ENCODE measurements at regions not wholly inside any gene's neighbourhood (a gene's known extent, or its start where the extent isn't known, plus 50 kb on each side); places are given as distances from the start of the nearest gene placed in this dataset.
"Not testable (repeated sequence)": the region's sequence is repeated elsewhere in the genome, so short reads cannot be mapped to it uniquely, and the experiment has no call there.

DNA sequence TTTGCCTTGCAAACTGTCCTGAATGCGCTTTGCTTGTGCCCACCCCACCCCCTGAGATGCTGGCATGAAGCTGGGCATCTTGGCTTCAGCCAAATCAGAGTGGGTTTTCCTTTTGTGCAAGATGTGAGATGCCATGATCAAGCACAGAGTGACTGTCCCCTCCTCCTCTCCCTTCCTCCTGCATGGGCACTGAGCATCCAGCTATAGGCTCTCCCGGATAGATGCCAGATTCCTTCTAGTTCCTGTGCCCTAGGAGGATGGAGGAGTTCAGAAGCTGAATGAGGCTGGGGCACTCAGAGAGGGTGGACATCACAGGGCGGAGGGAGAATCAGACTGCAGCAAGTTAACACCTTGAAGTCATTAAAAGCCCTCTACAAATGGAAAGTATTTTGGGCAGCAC is 384.1 kb upstream of the CCL2 start:
- no peak for DNase-seq (ENCODE audit: low spot score)
- TF ChIP-seq, protein P1, sequence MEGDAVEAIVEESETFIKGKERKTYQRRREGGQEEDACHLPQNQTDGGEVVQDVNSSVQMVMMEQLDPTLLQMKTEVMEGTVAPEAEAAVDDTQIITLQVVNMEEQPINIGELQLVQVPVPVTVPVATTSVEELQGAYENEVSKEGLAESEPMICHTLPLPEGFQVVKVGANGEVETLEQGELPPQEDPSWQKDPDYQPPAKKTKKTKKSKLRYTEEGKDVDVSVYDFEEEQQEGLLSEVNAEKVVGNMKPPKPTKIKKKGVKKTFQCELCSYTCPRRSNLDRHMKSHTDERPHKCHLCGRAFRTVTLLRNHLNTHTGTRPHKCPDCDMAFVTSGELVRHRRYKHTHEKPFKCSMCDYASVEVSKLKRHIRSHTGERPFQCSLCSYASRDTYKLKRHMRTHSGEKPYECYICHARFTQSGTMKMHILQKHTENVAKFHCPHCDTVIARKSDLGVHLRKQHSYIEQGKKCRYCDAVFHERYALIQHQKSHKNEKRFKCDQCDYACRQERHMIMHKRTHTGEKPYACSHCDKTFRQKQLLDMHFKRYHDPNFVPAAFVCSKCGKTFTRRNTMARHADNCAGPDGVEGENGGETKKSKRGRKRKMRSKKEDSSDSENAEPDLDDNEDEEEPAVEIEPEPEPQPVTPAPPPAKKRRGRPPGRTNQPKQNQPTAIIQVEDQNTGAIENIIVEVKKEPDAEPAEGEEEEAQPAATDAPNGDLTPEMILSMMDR (IDR thresholded peaks at IDR 0.05; ENCODE audit: extremely low read depth, missing control alignments) = no peak

DNA sequence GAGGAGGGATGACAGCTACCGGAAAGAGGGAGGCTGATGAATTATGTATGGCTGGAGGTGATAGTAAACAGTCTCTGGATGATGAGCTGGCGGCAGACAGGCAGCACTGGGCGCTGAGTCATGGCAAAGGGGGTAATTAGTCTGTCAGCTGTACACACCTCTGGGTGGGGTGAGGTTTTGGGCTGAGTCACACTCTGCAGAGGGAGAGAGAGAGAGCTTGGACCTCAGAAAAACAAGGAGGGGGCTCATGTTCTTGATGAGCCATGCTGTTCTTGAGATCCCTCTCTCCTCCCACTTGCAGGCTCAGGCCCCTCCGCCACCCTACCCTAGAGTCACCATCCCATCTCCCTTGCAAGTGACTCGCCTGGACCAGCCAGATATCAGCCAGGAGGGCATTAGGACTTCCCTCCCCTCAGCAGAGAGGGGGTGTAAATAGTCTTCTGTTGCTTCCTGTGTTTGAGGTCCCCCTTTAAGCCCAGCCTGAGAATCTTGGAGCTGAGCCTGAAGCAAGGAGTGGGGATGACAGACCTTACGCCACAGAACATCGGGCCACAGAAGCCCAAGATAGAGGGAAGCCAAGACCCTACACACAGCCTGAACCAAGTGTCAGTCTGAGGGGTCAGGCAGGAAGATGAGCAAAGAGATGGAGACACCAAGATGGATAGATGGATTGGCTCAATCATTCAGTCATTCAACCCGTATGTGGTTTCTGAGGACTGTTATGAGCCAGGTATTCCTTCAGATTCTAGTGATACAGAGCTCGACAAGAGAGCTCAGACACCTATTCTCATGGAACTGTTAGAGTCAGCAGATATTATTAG is 383.2 kb upstream of the CCL2 start:
- TF ChIP-seq, protein P1 (IDR thresholded peaks at IDR 0.05; ENCODE audit: extremely low read depth, missing control alignments) = no peak
- no peak for DNase-seq (ENCODE audit: low spot score)

DNA sequence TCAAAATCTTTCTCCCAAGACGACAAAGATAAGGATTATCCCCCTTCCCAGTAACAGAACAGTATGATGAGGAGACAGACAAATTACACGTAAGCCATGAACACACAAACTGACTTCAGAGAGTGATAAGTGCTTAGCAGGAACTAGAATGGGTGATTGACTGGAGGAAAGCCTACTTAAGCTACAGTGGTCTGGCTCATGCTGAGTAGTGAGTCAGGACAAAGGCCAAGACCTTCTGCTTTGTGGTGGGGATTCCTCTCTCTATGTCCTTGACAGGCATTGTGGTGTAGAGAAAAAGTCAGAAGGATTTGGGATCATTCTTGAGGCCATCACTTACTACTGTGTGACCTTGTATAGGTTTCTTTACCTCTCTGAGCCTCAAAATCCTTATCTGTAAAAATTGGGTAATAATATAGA is 381.9 kb upstream of the CCL2 start:
- TF ChIP-seq, protein P1 (IDR thresholded peaks at IDR 0.05; ENCODE audit: extremely low read depth, missing control alignments) = no peak
- no peak for DNase-seq (ENCODE audit: low spot score)

GRCh38 chr17:33874617-33875060 is 380.4 kb upstream of the CCL2 start:
- DNase-seq (ENCODE audit: low spot score) = no peak
- TF ChIP-seq, protein P1 (IDR thresholded peaks at IDR 0.05; ENCODE audit: extremely low read depth, missing control alignments) = no peak

DNA sequence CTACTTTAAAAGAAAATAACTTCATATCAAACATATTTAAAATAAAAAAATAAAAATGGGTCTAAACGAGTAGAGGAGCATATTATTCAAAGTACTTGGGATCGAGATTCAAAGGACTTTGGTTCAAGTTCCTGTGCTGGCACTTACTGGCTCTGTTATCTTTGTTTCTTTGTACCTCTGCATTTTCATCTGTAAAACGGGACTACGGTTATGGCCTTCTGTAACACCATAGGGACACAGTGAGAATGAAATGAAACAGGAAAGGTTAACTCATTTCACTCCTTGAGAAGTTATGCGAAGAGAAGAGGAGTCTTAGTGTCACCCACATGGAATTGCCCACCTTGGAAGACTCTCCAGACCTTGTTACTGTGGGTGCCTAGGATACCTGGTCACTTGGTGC is 379.1 kb upstream of the CCL2 start:
- DNase-seq (ENCODE audit: low spot score) = no peak
- TF ChIP-seq, protein P1 (IDR thresholded peaks at IDR 0.05; ENCODE audit: extremely low read depth, missing control alignments) = no peak

DNA sequence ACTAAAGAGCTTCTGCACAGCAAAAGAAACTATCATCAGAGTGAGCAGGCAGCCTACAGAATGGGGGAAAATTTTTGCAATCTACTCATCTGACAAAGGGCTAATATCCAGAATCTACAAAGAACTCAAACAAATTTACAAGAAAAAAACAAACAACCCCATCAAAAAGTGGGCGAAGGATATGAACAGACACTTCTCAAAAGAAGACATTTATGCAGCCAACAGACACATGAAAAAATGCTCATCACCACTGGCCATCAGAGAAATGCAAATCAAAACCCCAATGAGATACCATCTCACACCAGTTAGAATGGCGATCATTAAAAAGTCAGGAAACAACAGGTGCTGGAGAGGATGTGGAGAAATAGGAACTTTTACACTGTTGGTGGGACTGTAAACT is 372.8 kb upstream of the CCL2 start:
- DNase-seq (ENCODE audit: low spot score) = not testable (repeated sequence)

DNA sequence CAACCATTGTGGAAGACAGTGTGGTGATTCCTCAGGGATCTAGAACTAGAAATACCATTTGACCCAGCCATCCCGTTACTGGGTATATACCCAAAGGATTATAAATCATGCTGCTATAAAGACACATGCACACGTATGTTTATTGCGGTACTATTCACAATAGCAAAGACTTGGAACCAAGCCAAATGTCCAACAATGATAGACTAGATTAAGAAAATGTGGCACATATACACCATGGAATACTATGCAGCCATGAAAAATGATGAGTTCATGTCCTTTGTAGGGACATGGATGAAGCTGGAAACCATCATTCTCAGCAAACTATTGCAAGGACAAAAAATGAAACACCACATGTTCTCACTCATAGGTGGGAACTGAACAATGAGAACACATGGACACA is 372.4 kb upstream of the CCL2 start:
- not testable (repeated sequence) for DNase-seq (ENCODE audit: low spot score)

DNA sequence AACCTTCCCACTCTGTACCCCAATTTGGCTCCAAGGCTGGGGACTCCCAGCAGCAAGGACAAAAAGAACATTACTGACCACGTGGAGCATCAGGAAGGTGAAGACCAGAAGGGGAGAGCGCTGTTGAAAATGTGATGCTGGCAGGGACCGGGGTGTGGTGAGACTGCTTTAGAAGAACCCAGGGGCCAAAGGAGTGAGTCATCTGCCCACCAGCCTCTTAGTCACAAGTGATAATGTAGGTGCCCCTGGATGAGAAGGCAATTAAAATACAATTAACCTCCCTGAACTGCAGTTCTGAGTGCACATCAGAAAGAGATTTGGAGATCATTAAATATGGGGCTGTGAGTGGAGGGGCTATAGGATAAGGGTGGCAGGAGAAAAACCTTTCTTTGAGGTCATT is 366.6 kb upstream of the CCL2 start:
- TF ChIP-seq, protein P1 (IDR thresholded peaks at IDR 0.05; ENCODE audit: extremely low read depth, missing control alignments) = no peak
- no peak for DNase-seq (ENCODE audit: low spot score)
